B cell (primary cell): ENCODE measurements at regions not wholly inside any gene's neighbourhood (a gene's known extent, or its start where the extent isn't known, plus 50 kb on each side); places are given as distances from the start of the nearest gene placed in this dataset.

Experiments used
- ATAC-seq: fragments of 200-7000 bp; cut with Tn5 transposase; one replicate; pipeline ENCODE4 v1.10.0; 2021; ENCODE audit warnings: low read depth, mild to moderate bottlenecking, moderate number of reproducible peaks, moderate library complexity
- CTCF ChIA-PET: fragments of 350-600 bp; sonication (Branson Sonifier 250); formaldehyde crosslinking; loops from one replicate; lab custom pipeline; 2021; ENCODE audit warnings: antibody characterized with exemption, inconsistent platforms; lab: Charles Lee
- POLR2A ChIA-PET: fragments of 350-600 bp; sonication (Branson Sonifier 250); formaldehyde crosslinking; loops from one replicate; lab custom pipeline; 2021; ENCODE audit warnings: antibody characterized with exemption; lab: Charles Lee
- DNase-seq: peaks from one replicate; pipeline ENCODE4 v3.0.0; 2013
- H2AFZ ChIP-seq: 2 replicates; pipeline ENCODE4 v1.6.1; 2012; ENCODE audit warnings: mild to moderate bottlenecking, low read depth, low read length; ENCODE audit not compliant: insufficient read depth, poor library complexity, severe bottlenecking
- H3K27ac ChIP-seq, 2 donors: 1 replicate in 1 of 2; 2 replicates in 1 of 2; pipeline ENCODE4 v1.5.1; 2012 to 2013; ENCODE audit warnings: low read length in 2 of 2, mild to moderate bottlenecking in 2 of 2, moderate library complexity in 1 of 2
- H3K27me3 ChIP-seq, 4 experiments: fragments of 200-600 bp in 1 of 4; sonication (generic) in 1 of 4; replicated peaks in 1 of 4; 1 replicate in 2 of 4; 2 replicates in 2 of 4; pipeline versions ENCODE4 v1.6.1 to v1.7.0; 2013 to 2016; ENCODE audit warnings: low read length in 3 of 4, mild to moderate bottlenecking in 2 of 4, mixed read lengths in 1 of 4, moderate library complexity in 1 of 4; ENCODE audit not compliant: insufficient read depth in 4 of 4, control insufficient read depth in 3 of 4; ENCODE audit errors: control extremely low read depth in 1 of 4
- H3K36me3 ChIP-seq, 2 experiments: replicated peaks in 1 of 2; 1 replicate in 1 of 2; 2 replicates in 1 of 2; pipeline versions ENCODE4 v1.6.1 to v1.7.1; 2013; ENCODE audit warnings: low read length in 1 of 2; ENCODE audit not compliant: insufficient read depth in 2 of 2, control insufficient read depth in 1 of 2; ENCODE audit errors: control extremely low read depth in 1 of 2, extremely low read depth in 1 of 2
- H3K4me1 ChIP-seq, 2 donors: fragments of 200-600 bp in 1 of 2; sonication (generic) in 1 of 2; 1 replicate in 1 of 2; 2 replicates in 1 of 2; pipeline versions ENCODE4 v1.5.1 to v1.6.1; 2013 to 2017; ENCODE audit warnings: low read length in 2 of 2; ENCODE audit not compliant: control insufficient read depth in 2 of 2, insufficient read depth in 2 of 2
- H3K4me2 ChIP-seq: replicated peaks from 2 replicates; pipeline ENCODE3; 2012; ENCODE audit warnings: mild to moderate bottlenecking, low read depth, low read length; ENCODE audit not compliant: poor library complexity, severe bottlenecking
- H3K4me3 ChIP-seq, 5 experiments: fragments of 200-600 bp in 1 of 5; sonication (generic) in 1 of 5; 1 replicate in 3 of 5; 2 replicates in 2 of 5; pipeline versions ENCODE4 v1.5.1 to v1.7.0; 2011 to 2016; ENCODE audit warnings: low read length in 4 of 5, mild to moderate bottlenecking in 4 of 5, low read depth in 2 of 5, control low read depth in 1 of 5, moderate library complexity in 1 of 5; ENCODE audit not compliant: insufficient read depth in 1 of 5; ENCODE audit errors: control extremely low read depth in 1 of 5, extremely low read depth in 1 of 5
- H3K79me2 ChIP-seq: fragments of 200-600 bp; sonication (generic); one replicate; pipeline ENCODE4 v1.6.0; 2016; ENCODE audit warnings: low read length; ENCODE audit not compliant: control insufficient read depth, insufficient read depth
- H3K9ac ChIP-seq: fragments of 200-600 bp; sonication (generic); 2 replicates; pipeline ENCODE4 v1.6.1; 2017; ENCODE audit warnings: mild to moderate bottlenecking, low read length, moderate library complexity
- H3K9me3 ChIP-seq, 3 donors: one replicate each; pipeline versions ENCODE4 v1.6.1 to v1.7.1; 2013; ENCODE audit warnings: low read length in 2 of 3; ENCODE audit not compliant: control insufficient read depth in 2 of 3, insufficient read depth in 1 of 3; ENCODE audit errors: control extremely low read depth in 1 of 3
- H4K20me1 ChIP-seq: 2 replicates; pipeline ENCODE4 v1.6.0; 2012; ENCODE audit warnings: mild to moderate bottlenecking, low read length; ENCODE audit not compliant: insufficient read depth, control insufficient read depth, poor library complexity, severe bottlenecking
- H3K27ac Mint-ChIP-seq: one replicate; pipeline ENCODE4 v1.8.0; 2021; ENCODE audit warnings: mixed read lengths
- H3K27me3 Mint-ChIP-seq: one replicate; pipeline ENCODE4 v1.8.0; 2021; ENCODE audit warnings: mixed read lengths
- H3K4me1 Mint-ChIP-seq: one replicate; pipeline ENCODE4 v1.8.0; 2021; ENCODE audit warnings: mixed read lengths
- H3K4me3 Mint-ChIP-seq: one replicate; pipeline ENCODE4 v1.8.0; 2021; ENCODE audit warnings: mixed read lengths
- H3K9me3 Mint-ChIP-seq: one replicate; pipeline ENCODE4 v1.8.0; 2022; ENCODE audit warnings: mixed read lengths; ENCODE audit not compliant: insufficient read depth
- EZH2 ChIP-seq: IDR thresholded peaks from 2 replicates; pipeline ENCODE4 v1.6.1; 2012; ENCODE audit warnings: borderline replicate concordance, low read depth, mild to moderate bottlenecking, moderate library complexity, low read length; ENCODE audit not compliant: insufficient read depth, poor library complexity, severe bottlenecking
- WGBS: methylation state at CpG from one replicate; pipeline ENCODE4 v1.1.5; 2013; ENCODE audit warnings: missing lambda C conversion rate; ENCODE audit not compliant: insufficient coverage; 5-methylcytosine and 5-hydroxymethylcytosine counted together
- intact Hi-C: fragments of 100-400 bp; cut with micrococcal nuclease; formaldehyde crosslinking; loops from one replicate; pipeline ENCODE4 v1.10.0; 2022
- TF ChIP-seq, protein P1 (sequence below): fragments of 200-600 bp; IDR thresholded peaks from one replicate; pipeline ENCODE4 v1.8.0; 2022; ENCODE audit warnings: antibody characterized with exemption, mild to moderate bottlenecking

- TF ChIP-seq, protein P1, sequence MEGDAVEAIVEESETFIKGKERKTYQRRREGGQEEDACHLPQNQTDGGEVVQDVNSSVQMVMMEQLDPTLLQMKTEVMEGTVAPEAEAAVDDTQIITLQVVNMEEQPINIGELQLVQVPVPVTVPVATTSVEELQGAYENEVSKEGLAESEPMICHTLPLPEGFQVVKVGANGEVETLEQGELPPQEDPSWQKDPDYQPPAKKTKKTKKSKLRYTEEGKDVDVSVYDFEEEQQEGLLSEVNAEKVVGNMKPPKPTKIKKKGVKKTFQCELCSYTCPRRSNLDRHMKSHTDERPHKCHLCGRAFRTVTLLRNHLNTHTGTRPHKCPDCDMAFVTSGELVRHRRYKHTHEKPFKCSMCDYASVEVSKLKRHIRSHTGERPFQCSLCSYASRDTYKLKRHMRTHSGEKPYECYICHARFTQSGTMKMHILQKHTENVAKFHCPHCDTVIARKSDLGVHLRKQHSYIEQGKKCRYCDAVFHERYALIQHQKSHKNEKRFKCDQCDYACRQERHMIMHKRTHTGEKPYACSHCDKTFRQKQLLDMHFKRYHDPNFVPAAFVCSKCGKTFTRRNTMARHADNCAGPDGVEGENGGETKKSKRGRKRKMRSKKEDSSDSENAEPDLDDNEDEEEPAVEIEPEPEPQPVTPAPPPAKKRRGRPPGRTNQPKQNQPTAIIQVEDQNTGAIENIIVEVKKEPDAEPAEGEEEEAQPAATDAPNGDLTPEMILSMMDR = no peak
- no peak for TF ChIP-seq EZH2
- intact Hi-C loops = no loop called here
- Histone ChIP-seq H3K4me2 (no peak overlapping the region), H3K9me3 (no peaks in the 10 kb centered on the region), H4K20me1 (no peaks in the 10 kb centered on the region), H2AFZ (no peak overlapping the region), H3K27ac (no peak overlapping the region), H3K4me3 (no peak overlapping the region), H3K36me3 (no peaks in the 10 kb centered on the region), H3K27me3 (no peaks in the 10 kb centered on the region), H3K9ac (no peak overlapping the region), H3K79me2 (no peaks in the 10 kb centered on the region), H3K4me1 (no peaks in the 10 kb centered on the region)
- Mint-ChIP-seq H3K9me3 (no peaks in the 10 kb centered on the region), H3K4me3 (no peak overlapping the region), H3K27ac (no peak overlapping the region), H3K27me3 (no peaks in the 10 kb centered on the region), H3K4me1 (no peaks in the 10 kb centered on the region)
- ChIA-PET CTCF (no interaction called here), POLR2A (no interaction called here)
- WGBS = no CpG with 5 or more reads among the region's 1 CpG
- DNase-seq (no peak), ATAC-seq (no peak)
Observed at GRCh38 chr3:74304424-74304823, 310.0 kb downstream of the CNTN3 start.

- H3K9me3 Mint-ChIP-seq = no peaks in the 10 kb centered on the region
- H4K20me1 ChIP-seq = no peaks in the 10 kb centered on the region
- intact Hi-C loops = no loop called here
- H3K9ac ChIP-seq = no peak overlapping the region
- H3K9me3 ChIP-seq = no peaks in the 10 kb centered on the region
- H3K36me3 ChIP-seq = no peaks in the 10 kb centered on the region
- no peak overlapping the region for H3K4me2 ChIP-seq
- H3K4me1 Mint-ChIP-seq = no peaks in the 10 kb centered on the region
- H3K4me3 Mint-ChIP-seq = no peak overlapping the region
- no peak overlapping the region for H2AFZ ChIP-seq
- ATAC-seq = no peak
- no peaks in the 10 kb centered on the region for H3K4me1 ChIP-seq
- WGBS = no CpG with 5 or more reads among the region's 2 CpGs
- TF ChIP-seq, protein P1 = no peak
- TF ChIP-seq EZH2 = no peak
- ChIA-PET POLR2A (no interaction called here), CTCF (no interaction called here)
- no peak overlapping the region for H3K4me3 ChIP-seq
- H3K27me3 Mint-ChIP-seq = no peaks in the 10 kb centered on the region
- no peaks in the 10 kb centered on the region for H3K79me2 ChIP-seq
- no peak for DNase-seq
- no peak overlapping the region for H3K27ac Mint-ChIP-seq
- H3K27me3 ChIP-seq = no peaks in the 10 kb centered on the region
- no peak overlapping the region for H3K27ac ChIP-seq
Observed at GRCh38 chr3:74303711-74304110, 310.7 kb downstream of the CNTN3 start.
